ENCODE measurements at regions not wholly inside any gene's neighbourhood (a gene's known extent, or its start where the extent isn't known, plus 50 kb on each side); places are given as distances from the start of the nearest gene placed in this dataset.
"Not testable (repeated sequence)": the region's sequence is repeated elsewhere in the genome, so short reads cannot be mapped to it uniquely, and the experiment has no call there.

- no peak overlapping the region for H3K27ac Mint-ChIP-seq
- H3K9me3 Mint-ChIP-seq = peaks cover 8% of the 10 kb centered on the region
- ChIA-PET CTCF (no interaction called here), POLR2A (no interaction called here)
- H3K4me1 Mint-ChIP-seq = no peaks in the 10 kb centered on the region
- no peak overlapping the region for H3K4me3 Mint-ChIP-seq
- no peak for DNase-seq
- H3K27me3 Mint-ChIP-seq = no peaks in the 10 kb centered on the region
- H3K36me3 Mint-ChIP-seq (ENCODE audit: low read depth) = no peaks in the 10 kb centered on the region
These were observed 121.4 kb downstream of the TPBG start for GRCh38 chr6:82484737-82485626.

DNA sequence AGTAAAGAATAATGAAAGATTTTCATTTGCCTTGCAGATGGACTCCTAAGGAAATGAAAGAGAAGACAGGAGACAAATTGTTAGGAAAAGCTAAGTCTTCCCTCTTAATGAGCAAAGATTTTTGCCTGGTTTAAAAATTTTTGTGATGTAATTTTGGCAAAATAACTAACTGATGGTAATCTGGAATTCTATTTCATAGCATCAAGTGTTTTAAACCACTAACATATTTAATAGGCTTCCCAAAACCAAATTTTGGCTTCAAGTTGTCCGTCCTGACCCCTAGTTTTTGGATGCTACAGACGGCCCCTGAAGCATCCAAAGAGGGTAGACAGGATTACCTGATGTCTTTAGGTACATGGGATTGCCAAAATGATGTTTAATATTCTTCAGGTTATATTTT lies 124.3 kb downstream of the TPBG start:
- ChIA-PET CTCF (no interaction called here), POLR2A (no interaction called here)
- Mint-ChIP-seq H3K36me3 (ENCODE audit: low read depth) (no peaks in the 10 kb centered on the region), H3K4me1 (no peaks in the 10 kb centered on the region), H3K9me3 (peaks cover 8% of the 10 kb centered on the region), H3K27ac (no peak overlapping the region), H3K4me3 (no peak overlapping the region), H3K27me3 (no peaks in the 10 kb centered on the region)
- no peak for DNase-seq

DNA sequence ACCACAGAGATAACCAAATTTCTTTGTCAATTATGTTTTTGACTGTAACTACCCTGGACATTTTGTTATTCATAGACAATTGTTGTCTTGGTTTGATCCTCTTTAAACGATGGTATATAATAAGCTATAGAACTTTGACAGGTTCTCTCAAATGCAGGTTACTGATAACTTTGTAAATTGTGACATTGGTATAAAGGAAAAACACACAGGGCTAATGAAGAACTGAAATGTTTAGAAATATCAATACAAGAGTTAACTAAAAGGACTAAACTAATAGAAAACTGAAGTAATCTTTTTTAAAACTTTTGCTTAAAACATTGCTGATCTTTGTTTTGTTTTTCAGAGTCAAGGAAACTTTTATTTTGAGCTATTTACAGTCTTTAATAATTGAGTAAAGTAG lies 124.8 kb downstream of the TPBG start:
- no peaks in the 10 kb centered on the region for H3K4me1 Mint-ChIP-seq
- POLR2A ChIA-PET = no interaction called here
- H3K27ac Mint-ChIP-seq = no peak overlapping the region
- no peak overlapping the region for H3K4me3 Mint-ChIP-seq
- H3K27me3 Mint-ChIP-seq = no peaks in the 10 kb centered on the region
- CTCF ChIA-PET = no interaction called here
- no peak for DNase-seq
- no peaks in the 10 kb centered on the region for H3K36me3 Mint-ChIP-seq (ENCODE audit: low read depth)
- peaks cover 8% of the 10 kb centered on the region for H3K9me3 Mint-ChIP-seq

DNA sequence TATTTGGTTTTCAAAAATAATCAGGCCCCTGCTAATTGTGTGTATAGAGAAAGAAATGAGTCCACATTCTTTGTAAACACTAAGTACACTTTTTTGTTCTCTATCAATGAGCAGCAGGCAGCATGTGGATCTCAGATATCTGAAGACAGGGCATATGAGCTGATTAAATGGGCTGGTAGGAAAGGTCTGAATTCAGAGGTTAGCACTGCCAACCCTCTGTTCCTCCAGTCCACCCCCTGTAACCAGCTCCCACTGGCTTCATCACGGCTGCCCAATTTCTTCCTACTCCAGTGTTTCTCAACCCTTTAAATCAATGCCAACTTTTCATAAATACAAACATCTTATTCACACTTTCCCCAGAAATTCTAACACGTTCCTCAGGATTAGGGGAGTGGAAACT lies 128.5 kb downstream of the TPBG start:
- Mint-ChIP-seq H3K4me1 (no peaks in the 10 kb centered on the region), H3K4me3 (no peak overlapping the region), H3K9me3 (peaks cover 2% of the 10 kb centered on the region), H3K27ac (no peak overlapping the region), H3K36me3 (ENCODE audit: low read depth) (no peaks in the 10 kb centered on the region), H3K27me3 (no peaks in the 10 kb centered on the region)
- ChIA-PET CTCF (no interaction called here), POLR2A (no interaction called here)
- no peak for DNase-seq

DNA sequence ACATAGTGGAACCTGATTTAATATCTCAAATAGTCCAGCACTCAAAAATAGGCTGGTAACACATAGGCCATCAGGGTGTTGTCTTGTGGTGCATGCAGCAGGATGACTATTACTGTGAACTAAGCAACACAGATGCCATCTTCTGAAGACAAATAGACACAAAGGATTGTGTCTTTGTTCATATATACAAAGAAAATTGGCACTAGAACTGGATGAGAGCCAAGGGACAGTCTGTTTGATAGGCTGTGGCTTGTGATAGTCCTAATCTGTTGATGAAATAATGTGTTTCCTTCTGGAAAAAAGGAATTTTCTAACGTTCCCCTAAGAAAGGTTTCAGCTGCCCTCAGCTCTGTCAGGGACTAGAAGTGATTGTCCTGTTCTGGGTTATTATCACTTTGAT lies 129.8 kb downstream of the TPBG start:
- no peaks in the 10 kb centered on the region for H3K36me3 Mint-ChIP-seq (ENCODE audit: low read depth)
- ChIA-PET CTCF (no interaction called here), POLR2A (no interaction called here)
- DNase-seq = no peak
- no peak overlapping the region for H3K27ac Mint-ChIP-seq
- no peaks in the 10 kb centered on the region for H3K9me3 Mint-ChIP-seq
- no peaks in the 10 kb centered on the region for H3K4me1 Mint-ChIP-seq
- H3K4me3 Mint-ChIP-seq = no peak overlapping the region
- H3K27me3 Mint-ChIP-seq = no peaks in the 10 kb centered on the region

DNA sequence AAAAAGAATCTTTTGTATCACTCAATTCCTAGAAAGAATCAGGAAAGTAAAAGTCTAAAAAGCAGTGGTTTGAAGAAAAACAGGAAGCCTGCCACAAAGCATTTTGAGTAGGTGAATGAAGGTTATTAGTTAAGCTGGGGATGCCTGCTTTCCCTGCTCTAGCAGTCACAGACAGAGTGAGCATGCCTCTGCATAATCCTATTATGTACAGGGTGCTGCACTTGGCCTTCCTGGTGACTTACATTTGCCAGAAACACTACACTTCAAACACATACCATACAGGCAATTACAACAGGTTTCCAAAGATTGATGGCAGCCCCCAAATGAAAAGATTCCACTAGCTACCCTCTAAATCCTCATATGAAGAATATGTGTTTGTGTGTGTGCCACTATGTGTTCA lies 130.8 kb downstream of the TPBG start:
- Mint-ChIP-seq H3K9me3 (no peaks in the 10 kb centered on the region), H3K27me3 (no peaks in the 10 kb centered on the region), H3K4me3 (no peak overlapping the region), H3K36me3 (ENCODE audit: low read depth) (no peaks in the 10 kb centered on the region), H3K27ac (no peak overlapping the region), H3K4me1 (no peaks in the 10 kb centered on the region)
- ChIA-PET CTCF (no interaction called here), POLR2A (no interaction called here)
- no peak for DNase-seq

GRCh38 chr6:82501901-82502300 lies 138.3 kb downstream of the TPBG start:
- H3K4me1 Mint-ChIP-seq; POLR2A ChIA-PET; CTCF ChIA-PET; H3K36me3 Mint-ChIP-seq (ENCODE audit: low read depth); H3K27me3 Mint-ChIP-seq; H3K9me3 Mint-ChIP-seq; H3K4me3 Mint-ChIP-seq; H3K27ac Mint-ChIP-seq; DNase-seq: not testable (repeated sequence)

- Mint-ChIP-seq H3K27me3 (no peaks in the 10 kb centered on the region), H3K9me3 (peaks cover 2% of the 10 kb centered on the region), H3K36me3 (ENCODE audit: low read depth) (no peaks in the 10 kb centered on the region), H3K4me1 (no peaks in the 10 kb centered on the region), H3K27ac (no peak overlapping the region), H3K4me3 (no peak overlapping the region)
- CTCF ChIA-PET = no interaction called here
- DNase-seq = no peak
- POLR2A ChIA-PET = no interaction called here
These were observed 142.9 kb downstream of the TPBG start for GRCh38 chr6:82506526-82506925.

DNA sequence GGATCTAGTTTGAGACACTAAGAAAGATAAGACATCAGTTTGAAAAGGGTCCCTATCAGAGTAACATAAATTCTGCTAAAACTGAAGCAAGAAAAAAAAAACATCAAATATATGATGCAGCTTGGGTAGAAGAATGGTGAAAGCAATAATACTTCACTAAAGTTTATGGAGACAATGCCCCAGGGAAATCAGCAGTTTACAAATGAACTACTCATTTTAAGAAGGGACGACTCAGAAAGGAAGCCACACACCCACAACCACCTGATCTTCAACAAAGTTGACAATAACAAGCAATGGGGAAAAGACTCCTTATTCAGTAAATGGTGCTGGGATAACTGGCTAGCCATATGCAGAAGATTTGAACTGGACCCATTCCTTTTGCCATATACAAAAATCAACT lies 143.5 kb downstream of the TPBG start:
- Mint-ChIP-seq H3K4me1 (no peaks in the 10 kb centered on the region), H3K36me3 (ENCODE audit: low read depth) (no peaks in the 10 kb centered on the region), H3K4me3 (no peak overlapping the region), H3K27ac (no peak overlapping the region), H3K27me3 (no peaks in the 10 kb centered on the region), H3K9me3 (peaks cover 2% of the 10 kb centered on the region)
- DNase-seq = no peak
- CTCF ChIA-PET = no interaction called here
- POLR2A ChIA-PET = no interaction called here

GRCh38 chr6:82511546-82511945 lies 147.9 kb downstream of the TPBG start:
- POLR2A ChIA-PET = no interaction called here
- H3K4me3 Mint-ChIP-seq = no peak overlapping the region
- CTCF ChIA-PET = no interaction called here
- peaks cover 4% of the 10 kb centered on the region for H3K9me3 Mint-ChIP-seq
- no peak for DNase-seq
- H3K27ac Mint-ChIP-seq = no peak overlapping the region
- no peaks in the 10 kb centered on the region for H3K4me1 Mint-ChIP-seq
- H3K36me3 Mint-ChIP-seq (ENCODE audit: low read depth) = no peaks in the 10 kb centered on the region
- no peaks in the 10 kb centered on the region for H3K27me3 Mint-ChIP-seq

DNA sequence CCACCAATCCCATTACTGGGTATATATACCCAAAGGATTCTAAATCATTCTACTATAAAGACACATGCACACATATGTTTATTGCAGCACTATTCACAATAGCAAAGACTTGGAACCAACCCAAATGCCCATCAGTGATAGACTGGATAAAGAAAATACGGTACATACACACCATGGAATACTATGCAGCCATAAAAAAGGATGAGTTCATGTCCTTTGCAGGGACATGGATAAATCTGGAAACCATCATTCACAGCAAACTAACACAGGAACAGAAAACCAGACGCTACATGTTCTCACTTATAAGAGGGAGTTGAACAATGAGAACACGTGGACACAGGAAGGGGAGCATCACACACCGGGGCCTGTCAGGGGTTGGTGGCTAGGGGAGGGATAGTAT lies 154.3 kb downstream of the TPBG start:
- POLR2A ChIA-PET; H3K9me3 Mint-ChIP-seq; CTCF ChIA-PET; H3K4me1 Mint-ChIP-seq; H3K4me3 Mint-ChIP-seq; DNase-seq; H3K27me3 Mint-ChIP-seq; H3K27ac Mint-ChIP-seq; H3K36me3 Mint-ChIP-seq (ENCODE audit: low read depth): not testable (repeated sequence)

DNA sequence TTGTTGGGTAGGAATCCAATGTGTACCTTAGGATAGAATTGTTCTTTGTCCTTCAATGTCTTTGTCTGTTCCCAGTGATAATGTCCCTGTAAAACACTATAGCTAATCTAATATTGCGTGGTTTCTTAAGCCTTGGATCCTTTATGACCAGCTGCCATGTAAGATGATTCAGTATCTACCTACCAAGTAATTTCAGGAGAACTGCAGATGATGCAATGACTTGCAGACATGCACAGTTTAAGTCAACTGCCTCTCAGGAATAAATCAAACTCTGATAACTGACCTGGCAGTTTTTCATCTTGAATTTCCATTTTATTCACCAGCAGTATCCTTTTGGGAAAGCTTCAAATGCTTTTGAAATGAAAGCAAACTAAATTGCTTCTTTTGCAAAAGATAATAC lies 157.8 kb downstream of the TPBG start:
- ChIA-PET CTCF (no interaction called here), POLR2A (no interaction called here)
- H3K27ac Mint-ChIP-seq = no peak overlapping the region
- H3K4me1 Mint-ChIP-seq = no peaks in the 10 kb centered on the region
- H3K36me3 Mint-ChIP-seq (ENCODE audit: low read depth) = no peaks in the 10 kb centered on the region
- H3K27me3 Mint-ChIP-seq = no peaks in the 10 kb centered on the region
- peaks cover 2% of the 10 kb centered on the region for H3K9me3 Mint-ChIP-seq
- no peak overlapping the region for H3K4me3 Mint-ChIP-seq
- no peak for DNase-seq

DNA sequence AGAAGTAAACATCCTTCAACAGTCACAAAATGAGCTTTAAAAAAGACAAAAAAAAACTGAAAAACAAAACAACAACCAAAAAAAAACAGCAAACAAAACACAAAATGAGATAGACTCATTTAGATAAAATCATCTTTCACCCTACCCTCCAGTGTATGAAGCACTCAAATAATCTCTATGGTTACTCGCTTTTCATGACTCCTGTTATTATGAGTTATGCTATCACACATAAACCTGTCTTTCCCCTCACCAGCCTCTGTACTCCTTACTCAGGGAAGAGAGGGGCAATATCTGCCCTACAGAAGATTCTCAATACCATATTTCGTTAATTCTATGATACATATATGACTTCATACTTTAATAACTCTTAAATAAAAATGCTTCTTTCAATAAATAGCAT lies 158.2 kb downstream of the TPBG start:
- Mint-ChIP-seq H3K36me3 (ENCODE audit: low read depth) (no peaks in the 10 kb centered on the region), H3K4me1 (no peaks in the 10 kb centered on the region), H3K27ac (no peak overlapping the region), H3K9me3 (peaks cover 2% of the 10 kb centered on the region), H3K4me3 (no peak overlapping the region), H3K27me3 (no peaks in the 10 kb centered on the region)
- DNase-seq = no peak
- ChIA-PET CTCF (no interaction called here), POLR2A (no interaction called here)

- Mint-ChIP-seq H3K27me3 (no peaks in the 10 kb centered on the region), H3K9me3 (peaks cover 2% of the 10 kb centered on the region), H3K4me3 (no peak overlapping the region), H3K27ac (no peak overlapping the region), H3K36me3 (ENCODE audit: low read depth) (no peaks in the 10 kb centered on the region), H3K4me1 (no peaks in the 10 kb centered on the region)
- CTCF ChIA-PET = no interaction called here
- POLR2A ChIA-PET = no interaction called here
- no peak for DNase-seq
These were observed 160.4 kb downstream of the TPBG start for GRCh38 chr6:82524031-82524430.
